HTR-8/SVneo (cell line): ENCODE measurements at regions not wholly inside any gene's neighbourhood (a gene's known extent, or its start where the extent isn't known, plus 50 kb on each side); places are given as distances from the start of the nearest gene placed in this dataset.
A peak's percentile ranks its signal among the peaks of the same experiment; 100 is the strongest.
"Not testable (repeated sequence)": the region's sequence is repeated elsewhere in the genome, so short reads cannot be mapped to it uniquely, and the experiment has no call there.

ENCODE experiments used
- DNase-seq: peaks from one replicate; pipeline ENCODE4 v3.0.0; 2011; ENCODE audit warnings: low spot score, mixed read lengths; ENCODE audit not compliant: insufficient read length
- FAIRE-seq: peaks from 2 replicates; lab custom pipeline; 2011; peaks lifted over from hg19 to GRCh38; lab: Jason Lieb, UNC

DNA sequence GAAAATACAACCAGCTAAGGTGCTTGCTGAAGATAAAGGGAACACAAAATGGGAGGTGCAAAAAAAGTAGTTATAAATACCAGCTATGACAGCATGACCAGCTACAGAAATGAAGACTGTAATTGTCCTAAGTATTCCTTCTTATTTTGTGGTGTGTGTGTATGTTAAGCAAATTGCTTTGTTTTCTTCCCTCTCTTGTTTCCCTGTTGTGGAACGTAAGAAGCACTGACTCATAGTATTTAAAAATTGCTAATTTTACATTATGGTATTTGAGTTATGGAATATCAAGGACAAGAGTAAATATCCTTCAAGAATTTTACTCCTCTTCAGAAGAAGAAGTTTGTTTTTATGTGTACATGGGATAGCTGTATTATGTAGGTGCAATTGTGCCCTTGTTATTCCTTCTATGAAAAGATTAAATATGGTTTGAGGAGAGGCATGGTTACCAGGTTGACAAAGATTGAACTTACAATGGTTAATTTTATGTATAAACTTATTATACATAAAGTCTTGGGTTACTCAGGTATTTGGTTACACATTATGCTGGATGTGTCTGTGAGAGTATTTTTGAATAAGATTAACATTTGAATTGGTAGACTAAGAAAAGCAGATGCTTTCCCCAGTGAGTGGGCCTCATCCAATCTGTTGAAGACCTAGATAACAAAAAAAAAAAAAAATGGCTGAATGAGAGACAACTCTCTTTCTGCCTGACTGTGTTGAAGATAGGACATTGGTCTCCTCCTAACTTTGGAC lies 1132.1 kb upstream of the ALCAM start:
- FAIRE-seq (no peak), DNase-seq (no peak)

DNA sequence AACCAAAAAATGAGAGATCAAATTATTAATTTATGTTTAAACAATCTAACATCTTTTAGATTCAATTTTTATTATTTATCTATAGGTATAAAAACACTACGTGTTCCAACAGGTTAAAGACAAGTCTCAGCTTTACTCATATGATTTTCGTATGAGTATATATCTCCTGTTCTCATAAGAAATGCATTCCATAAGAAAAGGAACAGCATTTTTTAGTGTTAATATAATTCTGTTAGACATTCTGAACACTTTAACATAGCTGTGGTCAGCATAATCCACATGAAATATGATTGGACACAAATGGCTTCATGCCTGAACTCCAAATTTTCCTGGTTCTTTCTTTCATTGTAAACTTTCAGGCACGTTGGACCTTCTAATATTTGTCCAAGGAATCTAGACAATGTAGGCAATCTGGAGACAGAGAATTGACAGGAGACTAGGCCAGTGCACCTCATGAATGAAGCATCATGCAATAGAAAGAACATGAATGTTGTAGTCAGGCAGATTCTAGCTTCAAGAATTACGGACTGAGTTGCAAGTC lies 1122.0 kb upstream of the ALCAM start:
- FAIRE-seq = no peak

DNA sequence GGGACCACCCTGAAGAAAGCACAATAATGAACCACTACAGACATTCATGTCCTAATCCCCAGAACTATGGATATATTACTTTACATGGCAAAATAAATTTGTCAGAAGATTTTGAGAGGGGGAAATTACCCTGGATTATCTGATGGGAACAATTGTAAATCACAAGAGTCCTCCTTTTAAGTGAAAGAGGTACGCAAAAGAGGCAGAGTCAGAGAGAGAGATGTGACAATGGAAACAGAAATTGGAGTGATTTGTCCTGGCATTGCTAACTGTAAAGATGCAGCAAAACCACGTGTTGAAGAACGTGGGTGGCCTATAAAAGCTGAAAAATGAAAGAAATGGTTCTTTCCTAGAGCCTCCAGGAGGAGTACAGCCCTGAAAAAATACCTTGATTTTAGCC lies 1121.4 kb upstream of the ALCAM start:
- no peak for FAIRE-seq
- no peak for DNase-seq

More for the DNA sequence above, 1122.0 kb upstream of the ALCAM start:
- DNase-seq = no peak

DNA sequence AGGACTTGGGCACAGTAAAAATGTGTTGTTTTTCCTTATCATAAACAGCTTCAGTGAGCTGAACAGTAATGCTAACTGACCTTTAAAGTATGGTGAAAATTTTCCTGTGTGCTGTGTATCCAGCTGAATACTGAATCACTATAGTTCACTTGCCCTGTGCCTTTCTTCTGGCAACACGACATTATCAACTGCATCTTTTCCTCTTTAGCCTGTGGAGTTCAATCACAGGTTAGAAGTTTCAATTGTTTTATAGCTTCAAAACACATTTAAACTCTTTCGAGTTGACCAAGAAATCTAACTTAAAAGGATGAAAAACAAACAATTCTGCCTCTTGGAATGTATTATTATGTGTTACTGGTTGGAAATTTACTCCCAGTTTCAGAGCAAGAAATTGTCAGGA lies 1120.7 kb upstream of the ALCAM start:
- DNase-seq = no peak
- no peak for FAIRE-seq

DNA sequence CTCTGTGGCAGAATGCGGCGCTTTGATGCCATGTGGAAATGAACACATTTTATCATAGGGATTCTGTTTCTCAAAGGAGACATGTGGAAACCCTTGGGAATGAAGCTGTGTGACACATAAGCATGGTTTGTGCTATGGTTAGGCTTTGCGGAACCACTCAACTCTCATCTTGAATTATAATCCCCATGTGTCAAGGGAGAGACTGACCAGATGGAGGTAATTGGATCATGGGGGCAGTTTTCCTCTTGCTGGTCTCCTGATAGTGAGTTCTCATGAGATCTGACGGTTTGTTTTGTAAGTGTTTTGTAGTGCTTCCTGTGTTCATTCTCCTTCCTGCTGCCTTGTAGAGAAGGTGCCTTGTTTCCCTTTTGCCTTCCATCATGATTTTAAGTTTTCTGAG lies 1109.2 kb upstream of the ALCAM start:
- DNase-seq = no peak
- no peak for FAIRE-seq

DNA sequence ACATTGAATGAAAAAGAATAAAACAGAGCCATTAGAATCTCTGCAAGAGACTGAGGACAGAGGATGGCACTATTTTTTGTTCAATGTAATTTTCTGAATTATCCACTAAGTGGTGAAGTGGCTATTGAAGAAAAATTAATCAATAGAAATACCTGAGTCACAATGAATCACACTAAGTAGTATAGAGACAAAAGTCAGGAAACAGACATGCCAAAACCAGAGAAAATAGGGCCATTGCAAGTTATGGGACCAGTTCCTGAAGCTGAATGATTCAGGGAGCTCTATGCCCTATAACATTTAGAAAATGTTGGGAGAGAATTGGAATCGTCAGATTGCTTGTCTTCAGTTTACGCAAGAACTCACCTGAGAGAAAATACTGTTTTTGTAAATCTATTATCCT lies 1103.2 kb upstream of the ALCAM start:
- DNase-seq (no peak), FAIRE-seq (no peak)

DNA sequence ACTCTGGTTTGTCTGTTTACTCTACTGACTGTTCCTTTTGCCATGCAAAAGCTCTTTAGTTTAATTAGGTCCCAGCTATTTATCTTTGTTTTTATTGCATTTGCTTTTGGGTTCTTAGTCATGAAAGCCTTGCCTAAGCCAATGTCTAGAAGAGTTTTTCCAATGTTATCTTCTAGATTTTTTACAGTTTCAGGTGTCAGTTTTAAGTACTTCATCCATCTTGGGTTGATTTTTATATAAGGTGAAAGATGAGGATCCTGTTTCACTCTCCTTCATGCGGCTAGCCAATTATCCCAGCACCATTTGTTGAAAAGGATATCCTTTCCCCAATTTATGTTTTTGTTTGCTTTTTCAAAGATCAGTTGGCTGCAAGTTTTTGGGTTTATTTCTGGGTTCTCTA lies 1100.5 kb upstream of the ALCAM start:
- not testable (repeated sequence) for DNase-seq, FAIRE-seq

DNA sequence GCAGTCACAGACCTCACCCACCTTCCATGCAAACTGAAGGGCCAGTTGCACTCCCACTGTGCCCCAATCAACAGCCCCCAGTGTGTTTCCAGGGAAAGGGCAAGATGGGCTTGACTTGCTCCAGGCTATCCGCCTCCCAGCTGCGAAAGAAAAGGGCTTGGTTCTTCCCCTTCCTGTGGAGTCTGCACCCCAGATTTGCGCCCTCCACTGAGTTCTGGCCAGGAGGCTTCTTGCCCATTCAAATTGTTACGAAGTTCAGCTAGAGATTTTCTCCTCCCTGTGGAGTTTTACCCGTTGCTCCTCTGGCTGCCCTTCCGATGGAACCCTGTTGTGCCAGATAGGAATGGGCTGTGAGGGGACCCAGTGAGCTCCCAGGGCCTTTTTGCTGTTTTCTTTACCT lies 1096.9 kb upstream of the ALCAM start:
- DNase-seq = no peak

DNA sequence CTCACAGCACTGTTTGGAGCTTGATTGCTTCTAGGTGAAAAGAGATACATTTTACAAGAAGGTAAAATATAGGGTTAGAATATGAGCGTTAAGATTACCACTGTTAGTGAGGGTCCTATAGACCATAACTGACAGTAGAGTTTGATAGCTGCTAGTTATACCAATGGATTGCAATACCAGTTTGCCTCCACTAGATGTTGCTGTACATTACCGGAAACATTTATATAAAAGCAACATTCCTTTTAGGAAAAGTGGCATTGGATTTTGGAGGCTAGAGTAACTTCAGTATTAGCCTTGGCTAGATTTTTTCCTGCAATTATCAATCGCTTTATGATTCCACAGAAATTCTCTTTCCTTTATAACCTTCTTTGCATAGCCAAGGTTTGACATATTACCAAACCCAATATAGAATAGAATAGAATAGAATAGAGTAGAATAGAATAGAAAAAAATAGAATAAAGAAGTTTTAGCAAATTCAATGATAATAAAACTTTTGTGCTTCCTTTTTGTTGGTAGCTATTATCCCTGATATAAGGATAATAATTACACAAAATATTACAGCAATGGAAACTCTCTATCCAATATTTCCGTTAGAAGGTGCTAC lies 1093.6 kb upstream of the ALCAM start:
- no peak for FAIRE-seq
- no peak for DNase-seq

More for the DNA sequence above, 1096.9 kb upstream of the ALCAM start:
- no peak for FAIRE-seq

DNA sequence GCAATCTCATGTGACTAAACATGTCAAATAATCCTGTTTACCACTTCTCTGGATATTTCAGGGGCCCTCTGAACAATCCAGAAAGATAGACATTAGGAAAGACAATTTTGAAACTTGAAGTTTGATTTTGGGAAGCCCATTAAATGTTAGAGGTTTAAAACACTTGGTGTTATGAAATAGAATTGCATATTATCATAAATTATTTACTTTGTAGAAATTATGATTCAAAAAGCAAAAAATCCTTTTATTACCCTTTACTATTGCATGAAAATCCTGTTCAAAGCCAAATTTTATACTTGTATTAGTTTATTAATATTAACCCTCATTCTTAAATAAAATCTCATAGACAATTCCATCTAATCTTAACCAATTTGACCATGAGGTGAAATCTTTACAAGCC lies 1091.5 kb upstream of the ALCAM start:
- FAIRE-seq (no peak), DNase-seq (no peak)

DNA sequence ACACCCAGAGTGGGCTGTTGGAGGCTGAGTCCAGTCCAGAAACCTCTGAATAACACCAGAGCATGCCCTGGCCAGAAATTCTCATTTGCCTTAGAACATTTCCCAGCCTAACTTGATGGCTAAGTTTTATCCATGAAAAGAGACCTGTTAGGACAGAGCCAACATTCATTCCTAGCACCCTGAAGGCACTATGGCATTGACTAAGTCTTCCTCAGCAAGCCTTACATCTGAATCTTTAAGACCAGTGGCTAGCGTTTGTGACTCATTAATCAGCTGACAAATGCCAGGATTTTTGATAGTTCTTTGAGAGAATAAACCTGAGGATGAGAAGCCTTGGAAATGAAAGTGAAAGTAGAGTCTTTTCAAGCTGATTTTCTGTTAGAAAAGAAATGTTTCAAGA lies 1087.1 kb upstream of the ALCAM start:
- no peak for FAIRE-seq
- DNase-seq = peak; percentile 22

DNA sequence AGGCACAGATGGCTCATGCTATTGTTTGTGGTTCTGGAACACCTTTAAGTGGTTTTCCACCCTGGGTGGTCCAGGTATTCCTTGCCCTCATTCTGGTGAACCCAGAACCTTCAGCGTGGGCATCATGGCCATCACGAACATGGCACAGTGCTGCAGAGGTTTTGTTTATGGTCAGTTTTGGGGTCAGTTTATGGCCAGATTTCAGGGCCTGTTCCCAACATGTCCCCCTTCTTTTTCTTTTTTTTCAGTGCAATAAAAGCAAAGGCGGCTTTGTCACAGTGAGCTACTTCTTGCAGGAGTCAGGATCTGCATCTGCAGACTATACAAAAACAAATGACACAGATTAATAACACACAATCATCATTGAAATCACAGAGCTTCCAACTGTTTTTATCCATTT lies 1085.0 kb upstream of the ALCAM start:
- no peak for FAIRE-seq
- DNase-seq = no peak

DNA sequence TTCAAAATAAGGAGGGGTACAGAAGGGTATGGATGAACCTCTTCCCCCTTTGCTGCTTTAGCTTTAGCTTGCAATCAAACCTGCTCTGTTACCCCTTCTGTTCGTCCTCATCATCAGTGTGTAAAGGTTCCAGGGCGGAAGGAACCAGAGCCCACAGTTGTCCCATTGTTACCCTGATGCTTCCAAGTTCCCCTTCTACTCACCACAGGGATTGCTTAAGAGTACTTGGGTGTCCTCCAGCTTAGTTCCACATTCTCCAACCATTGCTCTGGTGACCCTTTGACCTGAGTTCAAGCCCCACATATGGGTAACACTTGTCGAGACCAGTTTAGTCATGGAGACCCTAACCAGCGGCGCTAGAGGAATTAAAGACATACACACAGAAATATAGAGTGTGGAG lies 1080.1 kb upstream of the ALCAM start:
- DNase-seq = no peak
- no peak for FAIRE-seq

DNA sequence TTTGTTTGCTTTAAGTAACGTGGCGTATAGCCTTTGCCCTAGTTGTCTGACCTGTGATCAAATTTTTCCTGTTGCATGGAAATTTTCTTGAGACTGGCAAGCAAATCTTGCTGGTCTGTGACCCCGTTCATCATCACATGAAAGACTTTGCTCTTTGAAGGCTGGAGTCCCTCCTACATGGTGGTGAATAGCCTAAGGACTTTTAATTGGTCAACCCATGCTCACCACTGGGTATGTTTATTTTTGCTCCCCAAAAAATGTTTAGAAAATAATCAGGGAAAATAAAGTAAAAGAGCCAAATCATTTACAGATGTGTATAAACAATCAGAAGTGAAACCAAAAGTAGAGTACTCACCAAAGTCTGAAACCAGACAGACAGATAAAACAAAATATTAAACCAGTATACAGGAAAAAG lies 1075.3 kb upstream of the ALCAM start:
- FAIRE-seq = no peak
- no peak for DNase-seq

DNA sequence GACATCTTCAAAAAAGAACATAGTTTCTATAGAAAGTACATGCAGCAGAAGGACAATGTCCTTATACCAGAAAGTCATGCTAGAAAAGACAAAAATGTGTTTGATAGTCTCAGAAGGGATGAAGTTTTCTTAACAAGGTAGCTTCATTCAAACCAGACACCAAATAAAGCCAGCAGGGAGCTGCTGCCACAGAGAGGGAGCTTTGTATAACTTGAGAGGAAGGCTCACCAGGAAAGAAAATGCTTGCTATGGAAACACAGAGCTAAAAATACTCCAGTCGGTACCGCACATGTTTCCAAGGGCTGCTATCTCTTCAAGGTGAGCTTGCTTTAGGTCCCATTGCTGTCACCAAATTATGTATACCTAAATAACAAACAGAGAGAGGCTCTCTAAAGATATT lies 1074.8 kb upstream of the ALCAM start:
- FAIRE-seq (no peak), DNase-seq (no peak)

DNA sequence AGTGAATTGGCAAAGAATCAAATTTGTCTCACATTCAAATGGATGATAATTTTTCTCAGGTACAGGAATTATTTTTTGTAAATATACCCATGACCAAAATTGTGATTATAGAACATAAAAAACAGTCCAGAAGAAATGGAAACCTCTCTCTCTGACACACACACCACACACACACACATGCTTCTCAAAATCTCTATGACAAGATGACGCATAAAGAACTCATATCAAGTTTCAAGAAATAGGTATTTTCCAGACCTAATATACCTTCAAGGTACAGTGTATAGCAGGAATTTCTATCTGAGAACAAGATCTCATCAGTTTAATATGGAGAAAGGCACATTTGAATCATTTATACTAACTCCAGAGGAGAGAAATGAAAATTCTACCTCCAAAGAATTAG lies 1069.1 kb upstream of the ALCAM start:
- FAIRE-seq (no peak), DNase-seq (no peak)

DNA sequence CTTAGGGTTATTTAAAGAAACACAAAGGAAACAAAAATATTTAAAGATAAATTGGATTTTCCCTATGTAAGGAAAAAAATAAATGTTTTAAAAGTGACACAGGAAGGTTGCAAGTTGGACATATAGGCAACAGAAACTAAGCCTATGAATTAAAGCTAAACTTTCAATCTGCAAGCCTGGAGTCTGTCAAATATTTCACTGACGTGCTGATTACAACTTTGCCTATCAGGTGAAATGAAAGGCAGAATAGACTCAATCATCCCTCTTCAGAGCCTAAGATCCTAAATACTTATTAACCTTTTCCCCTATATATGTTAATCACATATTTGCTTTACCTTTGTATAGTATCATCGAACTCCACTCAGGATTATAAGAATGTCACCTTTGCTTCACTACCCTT lies 1068.0 kb upstream of the ALCAM start:
- no peak for DNase-seq

DNA sequence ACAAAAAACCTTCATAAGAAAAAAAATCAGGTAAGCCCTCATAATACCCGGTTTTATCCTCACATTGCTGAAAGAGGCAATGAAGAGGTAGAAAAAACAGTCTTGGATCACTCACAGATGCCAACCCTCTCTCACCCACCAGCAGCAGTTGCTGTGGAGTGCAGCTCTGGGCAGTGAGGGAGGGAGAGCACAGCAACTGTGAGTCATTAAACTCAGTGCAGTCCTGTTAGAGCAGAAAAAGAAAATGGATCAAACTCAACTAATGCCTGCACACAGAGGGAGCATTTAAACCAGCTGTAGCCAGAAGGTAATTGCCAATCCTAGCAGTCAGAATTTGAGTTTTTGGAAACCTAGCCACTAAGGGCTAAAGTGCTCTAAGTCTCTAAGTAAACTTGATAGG lies 1050.6 kb upstream of the ALCAM start:
- DNase-seq = no peak
- FAIRE-seq = no peak

More for the DNA sequence above, 1068.0 kb upstream of the ALCAM start:
- FAIRE-seq = no peak

DNA sequence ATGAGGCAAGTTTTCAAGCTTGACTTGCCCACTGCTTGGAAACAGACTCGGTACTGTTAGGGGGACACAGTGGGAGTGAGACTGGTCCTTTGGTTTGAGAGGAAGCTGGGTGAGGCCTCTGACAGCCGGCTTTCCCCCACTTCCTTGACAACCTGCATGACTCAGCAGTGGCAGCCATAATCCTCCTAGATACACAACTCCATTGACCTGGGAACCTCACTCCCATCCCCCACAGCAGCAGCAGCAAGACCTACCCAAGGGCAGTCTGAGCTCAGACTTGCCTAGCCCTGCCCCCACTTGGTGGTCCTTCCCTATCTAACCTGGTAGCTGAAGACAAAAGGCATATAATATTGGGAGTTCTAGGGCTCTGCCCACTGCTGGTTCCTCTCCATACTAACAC lies 1043.5 kb upstream of the ALCAM start:
- DNase-seq (no peak), FAIRE-seq (no peak)

DNA sequence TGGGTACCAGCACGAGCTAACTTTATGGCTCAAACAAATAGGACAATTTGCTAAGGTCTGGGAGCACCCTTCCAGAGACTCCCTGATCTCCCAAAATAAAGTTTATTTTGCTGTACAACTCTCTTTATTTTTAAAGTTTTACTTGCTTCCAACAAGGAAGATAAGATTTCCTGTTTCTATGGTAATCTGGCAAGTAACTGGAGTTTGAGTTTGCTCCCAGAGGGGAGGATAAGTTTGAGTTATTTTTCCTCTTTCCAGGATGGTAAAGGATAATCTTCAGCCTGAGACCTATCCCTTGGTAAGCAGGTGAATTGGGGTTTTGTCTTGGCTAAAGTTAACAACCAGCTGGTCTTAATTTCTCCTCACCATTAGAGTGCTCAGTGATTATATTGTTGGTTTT lies 1019.4 kb upstream of the ALCAM start:
- FAIRE-seq (no peak), DNase-seq (no peak)

DNA sequence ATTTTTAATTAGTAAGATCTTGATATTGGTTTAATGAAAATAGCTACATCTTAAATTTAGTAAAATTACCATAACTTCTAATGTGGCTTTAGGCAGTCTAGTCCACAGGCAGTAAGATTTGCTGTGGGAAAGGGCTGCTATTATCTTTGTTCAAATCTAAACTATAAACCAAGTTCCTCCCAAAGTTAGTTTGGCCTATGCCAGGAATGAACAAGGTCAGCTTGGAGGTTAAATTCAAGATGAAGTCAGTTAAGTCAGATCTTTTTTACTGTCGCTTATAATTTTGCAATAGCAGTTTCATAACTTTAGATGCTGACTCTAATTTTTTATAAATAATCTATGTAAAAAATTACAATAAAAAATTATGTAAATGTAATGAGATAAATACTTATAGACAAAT lies 1016.9 kb upstream of the ALCAM start:
- no peak for FAIRE-seq
- no peak for DNase-seq

DNA sequence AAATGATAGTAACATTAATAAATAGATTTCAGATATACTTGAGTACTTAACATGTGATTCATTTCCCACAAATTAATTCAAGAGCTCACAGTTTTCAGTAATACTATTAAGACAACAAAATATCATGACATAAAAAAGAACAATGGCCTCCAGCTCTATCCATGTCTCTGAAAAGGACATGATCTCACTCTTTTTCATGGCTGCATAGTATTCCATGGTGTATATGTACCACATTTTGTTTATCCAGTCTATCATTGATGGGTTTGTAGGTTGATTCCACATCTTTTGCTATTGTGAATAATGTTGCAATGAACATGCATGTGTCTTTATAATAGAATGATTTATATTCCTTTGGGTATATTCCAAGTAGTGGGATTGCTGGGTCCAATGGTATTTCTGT lies 1012.8 kb upstream of the ALCAM start:
- FAIRE-seq (no peak), DNase-seq (no peak)
